ENCODE measurements at regions not wholly inside any gene's neighbourhood (a gene's known extent, or its start where the extent isn't known, plus 50 kb on each side); places are given as distances from the start of the nearest gene placed in this dataset.

GRCh38 chrX:122055460-122055859 lies 1008.0 kb downstream of the GLUD2 start (continued):
- TF ChIP-seq ZNF687 (IDR thresholded peaks at IDR 0.05) = no peak
- no peak for TF ChIP-seq ATF7 (IDR thresholded peaks at IDR 0.05; ENCODE audit: low read depth)
- TF ChIP-seq BACH1 (IDR thresholded peaks at IDR 0.05; ENCODE audit: borderline replicate concordance) = no peak
- TF ChIP-seq STAT1 (conservative IDR thresholded peaks at IDR 0.05) = no peak
- TF ChIP-seq EED (IDR thresholded peaks at IDR 0.05; ENCODE audit: low read depth) = no peak
- TF ChIP-seq TCF7 (IDR thresholded peaks at IDR 0.05; ENCODE audit: borderline replicate concordance) = no peak
- TF ChIP-seq ZNF592 (IDR thresholded peaks at IDR 0.05) = no peak
- TF ChIP-seq GATAD2B (conservative IDR thresholded peaks at IDR 0.05; ENCODE audit: low read depth) = no peak
- no peak for TF ChIP-seq ZNF207 (IDR thresholded peaks at IDR 0.05; ENCODE audit: borderline replicate concordance)
- TF ChIP-seq REST (IDR thresholded peaks at IDR 0.05; ENCODE audit: low read depth, low read length) = no peak

Measured in GM12878 (cell line).